ENCODE measurements at regions not wholly inside any gene's neighbourhood (a gene's known extent, or its start where the extent isn't known, plus 50 kb on each side); places are given as distances from the start of the nearest gene placed in this dataset.

- no peak overlapping the region for H3K27ac Mint-ChIP-seq
- no peaks in the 10 kb centered on the region for H3K36me3 Mint-ChIP-seq
- DNase-seq (ENCODE audit: low spot score in 2 of 2) (no peak), ATAC-seq (no peak)
- peaks cover 0 to 9% of the 10 kb centered on the region in 2 donors for H3K9me3 Mint-ChIP-seq
These were observed 416.5 kb downstream of the EFNB2 start for GRCh38 chr13:106118996-106119395.

GRCh38 chr13:106118050-106118449 lies 417.4 kb downstream of the EFNB2 start:
- Mint-ChIP-seq H3K9me3 (peaks cover 0 to 9% of the 10 kb centered on the region in 2 donors), H3K27ac (no peak overlapping the region), H3K36me3 (no peaks in the 10 kb centered on the region)
- no peak for ATAC-seq
- no peak for DNase-seq (ENCODE audit: low spot score in 2 of 2)

GRCh38 chr13:106117640-106118039 lies 417.8 kb downstream of the EFNB2 start:
- Mint-ChIP-seq H3K36me3 (no peaks in the 10 kb centered on the region), H3K27ac (no peak overlapping the region), H3K9me3 (peaks cover 0 to 9% of the 10 kb centered on the region in 2 donors)
- ATAC-seq (no peak), DNase-seq (ENCODE audit: low spot score in 2 of 2) (no peak)

GRCh38 chr13:106117035-106117434 lies 418.4 kb downstream of the EFNB2 start:
- peaks cover 0 to 9% of the 10 kb centered on the region in 2 donors for H3K9me3 Mint-ChIP-seq
- no peak for ATAC-seq
- DNase-seq (ENCODE audit: low spot score in 2 of 2) = no peak

GRCh38 chr13:106115081-106115480 lies 420.4 kb downstream of the EFNB2 start:
- Mint-ChIP-seq H3K36me3 (no peaks in the 10 kb centered on the region), H3K9me3 (peaks cover 0 to 1% of the 10 kb centered on the region in 2 donors), H3K27ac (no peak overlapping the region)
- no peak for DNase-seq (ENCODE audit: low spot score in 2 of 2)
- ATAC-seq = no peak

More at GRCh38 chr13:106117035-106117434, 418.4 kb downstream of the EFNB2 start:
- Mint-ChIP-seq H3K36me3 (no peaks in the 10 kb centered on the region), H3K27ac (no peak overlapping the region)

GRCh38 chr13:106113796-106114195 lies 421.7 kb downstream of the EFNB2 start:
- no peak for DNase-seq (ENCODE audit: low spot score in 2 of 2)
- ATAC-seq = no peak
- no peak overlapping the region for H3K27ac Mint-ChIP-seq
- no peaks in the 10 kb centered on the region for H3K9me3 Mint-ChIP-seq
- no peaks in the 10 kb centered on the region for H3K36me3 Mint-ChIP-seq

- ATAC-seq (no peak), DNase-seq (ENCODE audit: low spot score in 2 of 2) (no peak)
- H3K27ac Mint-ChIP-seq = no peak overlapping the region
- no peaks in the 10 kb centered on the region for H3K36me3 Mint-ChIP-seq
- H3K9me3 Mint-ChIP-seq = no peaks in the 10 kb centered on the region
These were observed 423.3 kb downstream of the EFNB2 start for GRCh38 chr13:106112191-106112590.

- Mint-ChIP-seq H3K9me3 (no peaks in the 10 kb centered on the region), H3K27ac (no peak overlapping the region), H3K36me3 (no peaks in the 10 kb centered on the region)
- DNase-seq (ENCODE audit: low spot score in 2 of 2) (no peak), ATAC-seq (no peak)
These were observed 425.1 kb downstream of the EFNB2 start for GRCh38 chr13:106110241-106110855.

GRCh38 chr13:106109391-106109791 lies 426.1 kb downstream of the EFNB2 start:
- Mint-ChIP-seq H3K27ac (no peak overlapping the region), H3K36me3 (no peaks in the 10 kb centered on the region), H3K9me3 (no peaks in the 10 kb centered on the region)
- DNase-seq (ENCODE audit: low spot score in 2 of 2) = no peak
- ATAC-seq = no peak

- H3K9me3 Mint-ChIP-seq = peaks cover 0 to 5% of the 10 kb centered on the region in 2 donors
- no peaks in the 10 kb centered on the region for H3K36me3 Mint-ChIP-seq
- ATAC-seq (no peak), DNase-seq (ENCODE audit: low spot score in 2 of 2) (no peak)
- H3K27ac Mint-ChIP-seq = no peak overlapping the region
These were observed 427.1 kb downstream of the EFNB2 start for GRCh38 chr13:106108346-106108745.

GRCh38 chr13:106107061-106107460 lies 428.4 kb downstream of the EFNB2 start:
- no peak for ATAC-seq
- no peak overlapping the region for H3K27ac Mint-ChIP-seq
- no peak for DNase-seq (ENCODE audit: low spot score in 2 of 2)
- H3K9me3 Mint-ChIP-seq = peaks cover 0 to 5% of the 10 kb centered on the region in 2 donors
- no peaks in the 10 kb centered on the region for H3K36me3 Mint-ChIP-seq

GRCh38 chr13:106105153-106105552 lies 430.3 kb downstream of the EFNB2 start:
- no peak for DNase-seq (ENCODE audit: low spot score in 2 of 2)
- no peaks in the 10 kb centered on the region for H3K36me3 Mint-ChIP-seq
- ATAC-seq = no peak
- H3K9me3 Mint-ChIP-seq = peaks cover 0 to 5% of the 10 kb centered on the region in 2 donors
- H3K27ac Mint-ChIP-seq = no peak overlapping the region

- ATAC-seq (no peak), DNase-seq (ENCODE audit: low spot score in 2 of 2) (no peak)
- H3K27ac Mint-ChIP-seq = no peak overlapping the region
- H3K36me3 Mint-ChIP-seq = no peaks in the 10 kb centered on the region
- H3K9me3 Mint-ChIP-seq = peaks cover 0 to 5% of the 10 kb centered on the region in 2 donors
These were observed 431.1 kb downstream of the EFNB2 start for GRCh38 chr13:106104281-106104901.

GRCh38 chr13:106103779-106104178 lies 431.7 kb downstream of the EFNB2 start:
- Mint-ChIP-seq H3K36me3 (no peaks in the 10 kb centered on the region), H3K9me3 (peaks cover 0 to 5% of the 10 kb centered on the region in 2 donors), H3K27ac (no peak overlapping the region)
- ATAC-seq (no peak), DNase-seq (ENCODE audit: low spot score in 2 of 2) (no peak)

GRCh38 chr13:106102786-106103185 lies 432.7 kb downstream of the EFNB2 start:
- no peak for ATAC-seq
- peaks cover 0 to 5% of the 10 kb centered on the region in 2 donors for H3K9me3 Mint-ChIP-seq
- no peaks in the 10 kb centered on the region for H3K36me3 Mint-ChIP-seq
- DNase-seq (ENCODE audit: low spot score in 2 of 2) = no peak
- H3K27ac Mint-ChIP-seq = no peak overlapping the region

- ATAC-seq = no peak
- no peaks in the 10 kb centered on the region for H3K36me3 Mint-ChIP-seq
- no peak for DNase-seq (ENCODE audit: low spot score in 2 of 2)
- H3K9me3 Mint-ChIP-seq = peaks cover 0 to 7% of the 10 kb centered on the region in 2 donors
- no peak overlapping the region for H3K27ac Mint-ChIP-seq
These were observed 434.3 kb downstream of the EFNB2 start for GRCh38 chr13:106101201-106101600.

- Mint-ChIP-seq H3K9me3 (peaks cover 0 to 9% of the 10 kb centered on the region in 2 donors), H3K36me3 (no peaks in the 10 kb centered on the region), H3K27ac (no peak overlapping the region)
- DNase-seq (ENCODE audit: low spot score in 2 of 2) (no peak), ATAC-seq (no peak)
These were observed 435.1 kb downstream of the EFNB2 start for GRCh38 chr13:106100171-106100919.

Data from activated naive CD4-positive, alpha-beta T cell treated with anti-CD3 and anti-CD28 coated beads, Interleukin-2, amount 50 U/mL, for 72 hours (primary cell).